ENCODE measurements at regions not wholly inside any gene's neighbourhood (a gene's known extent, or its start where the extent isn't known, plus 50 kb on each side); places are given as distances from the start of the nearest gene placed in this dataset.

- TF ChIP-seq NR1H2 (CRISPR knock-in tag; IDR thresholded peaks at IDR 0.05) (no peak), ZNF138 (CRISPR knock-in tag; conservative IDR thresholded peaks at IDR 0.05) (no peak), SOX15 (CRISPR knock-in tag; IDR thresholded peaks at IDR 0.05) (no peak), ZBTB21 (CRISPR knock-in tag; IDR thresholded peaks at IDR 0.05; ENCODE audit: borderline replicate concordance) (no peak)
Measured at GRCh38 chr12:46559311-46559710, 186.7 kb upstream of the SLC38A2 start.

All from WTC11 (cell line).